ENCODE measurements at regions not wholly inside any gene's neighbourhood (a gene's known extent, or its start where the extent isn't known, plus 50 kb on each side); places are given as distances from the start of the nearest gene placed in this dataset.

DNA sequence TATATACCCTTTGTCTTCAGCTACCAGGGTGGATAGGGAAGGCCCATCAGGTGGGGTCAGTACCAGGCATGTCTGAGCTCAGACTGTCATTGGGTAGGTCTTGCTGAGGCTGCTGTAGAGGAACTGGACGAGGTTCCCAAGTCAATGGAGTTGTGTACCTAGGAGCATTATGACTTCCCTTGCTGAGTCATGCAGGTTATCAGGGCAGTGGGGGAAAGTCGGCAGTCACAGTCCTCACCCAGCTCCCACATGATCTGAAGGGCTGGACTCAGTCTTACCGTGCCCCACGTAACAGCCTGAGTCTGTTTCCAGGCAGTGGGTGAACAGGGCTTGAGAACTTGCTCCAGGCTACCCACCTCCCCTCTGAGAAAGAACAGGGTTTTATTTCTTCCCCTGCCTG is 260.8 kb upstream of the COBL start:
- no peak overlapping the region for H3K27ac ChIP-seq (ENCODE audit: insufficient read depth, low read length)
- H3K18ac ChIP-seq (ENCODE audit: low read depth, low read length) = no peak overlapping the region
- no peak overlapping the region for H3K4me2 ChIP-seq (ENCODE audit: low read depth, low read length)
- in situ Hi-C loops (cut with MboI; ENCODE audit: low sequenced_read_pairs) = no loop called here
- H3K27me3 ChIP-seq (ENCODE audit: control insufficient read depth, insufficient read depth, low read length) = no peaks in the 10 kb centered on the region
- no peak for DNase-seq
- no peak overlapping the region for H3K56ac ChIP-seq (ENCODE audit: extremely low read depth, insufficient read depth, low read length)
- no peak overlapping the region for H3K9ac ChIP-seq (ENCODE audit: low read depth, low read length)
- no TSS peak for BruUV-seq (replicated peaks)
- ATAC-seq (ENCODE audit: low read depth) = no peak
- H3K14ac ChIP-seq (replicated peaks; ENCODE audit: low read depth, low read length) = no peak overlapping the region
- H2BK5ac ChIP-seq (ENCODE audit: low read depth, low read length, poor library complexity, severe bottlenecking) = no peak overlapping the region
- no peak overlapping the region for H2AK9ac ChIP-seq (replicated peaks; ENCODE audit: low read depth, low read length, poor library complexity)
- H4K8ac ChIP-seq (ENCODE audit: low read depth in 2 of 2, low read length in 2 of 2) = no peak overlapping the region
- no peaks in the 10 kb centered on the region for H4K20me1 ChIP-seq (ENCODE audit: insufficient read depth, low read length)
- H3K4ac ChIP-seq (ENCODE audit: low read depth, low read length) = no peak overlapping the region
- no peak overlapping the region for H2BK15ac ChIP-seq (ENCODE audit: low read depth, low read length)
- no peak overlapping the region for H3K4me3 ChIP-seq (ENCODE audit: insufficient read depth, low read depth, low read length)
- TF ChIP-seq MXI1 (IDR thresholded peaks at IDR 0.05; ENCODE audit: borderline replicate concordance, low read depth, low read length) = no peak
- TF ChIP-seq MAZ (IDR thresholded peaks at IDR 0.05; ENCODE audit: borderline replicate concordance, low read depth, low read length) = no peak
- TF ChIP-seq, protein P1, sequence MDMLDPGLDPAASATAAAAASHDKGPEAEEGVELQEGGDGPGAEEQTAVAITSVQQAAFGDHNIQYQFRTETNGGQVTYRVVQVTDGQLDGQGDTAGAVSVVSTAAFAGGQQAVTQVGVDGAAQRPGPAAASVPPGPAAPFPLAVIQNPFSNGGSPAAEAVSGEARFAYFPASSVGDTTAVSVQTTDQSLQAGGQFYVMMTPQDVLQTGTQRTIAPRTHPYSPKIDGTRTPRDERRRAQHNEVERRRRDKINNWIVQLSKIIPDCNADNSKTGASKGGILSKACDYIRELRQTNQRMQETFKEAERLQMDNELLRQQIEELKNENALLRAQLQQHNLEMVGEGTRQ (IDR thresholded peaks at IDR 0.05; ENCODE audit: low read depth, low read length) = no peak
- no peak for TF ChIP-seq CEBPB (IDR thresholded peaks at IDR 0.05; ENCODE audit: low read depth, low read length)
- no peak for TF ChIP-seq RCOR1 (IDR thresholded peaks at IDR 0.05; ENCODE audit: insufficient replicate concordance, low read length)
- no peak for TF ChIP-seq MAFK (IDR thresholded peaks at IDR 0.05; ENCODE audit: low read depth, low read length)
- TF ChIP-seq CHD1 (IDR thresholded peaks at IDR 0.05; ENCODE audit: low read depth, low read length) = no peak
- TF ChIP-seq, protein P2, sequence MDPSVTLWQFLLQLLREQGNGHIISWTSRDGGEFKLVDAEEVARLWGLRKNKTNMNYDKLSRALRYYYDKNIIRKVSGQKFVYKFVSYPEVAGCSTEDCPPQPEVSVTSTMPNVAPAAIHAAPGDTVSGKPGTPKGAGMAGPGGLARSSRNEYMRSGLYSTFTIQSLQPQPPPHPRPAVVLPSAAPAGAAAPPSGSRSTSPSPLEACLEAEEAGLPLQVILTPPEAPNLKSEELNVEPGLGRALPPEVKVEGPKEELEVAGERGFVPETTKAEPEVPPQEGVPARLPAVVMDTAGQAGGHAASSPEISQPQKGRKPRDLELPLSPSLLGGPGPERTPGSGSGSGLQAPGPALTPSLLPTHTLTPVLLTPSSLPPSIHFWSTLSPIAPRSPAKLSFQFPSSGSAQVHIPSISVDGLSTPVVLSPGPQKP (IDR thresholded peaks at IDR 0.05; ENCODE audit: borderline replicate concordance, low read depth, low read length) = no peak
- no peak for TF ChIP-seq POLR2A (IDR thresholded peaks at IDR 0.05; ENCODE audit: low read depth, low read length)
- no peak for TF ChIP-seq FOS (IDR thresholded peaks at IDR 0.05; ENCODE audit: low read depth, low read length)
- TF ChIP-seq NFE2L2 (IDR thresholded peaks at IDR 0.05; ENCODE audit: low read depth, low read length) = no peak
- WGBS, 2 experiments (ENCODE audit: extremely low coverage in 2 of 2, insufficient read length in 1 of 2) = 80% methylated on average over 2 of the region's 4 CpGs; no CpG with 5 or more reads in 1 of the 2 experiments
- H3K23ac ChIP-seq (ENCODE audit: low read depth, low read length) = no peak overlapping the region
- peaks cover 4% of the 10 kb centered on the region; the same call in 1 of the 2 replicates for H3K9me3 ChIP-seq (ENCODE audit: control insufficient read depth, insufficient read depth, low read length)
- H2BK20ac ChIP-seq (ENCODE audit: low read depth, low read length) = no peak overlapping the region
- H4K91ac ChIP-seq (ENCODE audit: insufficient read depth, low read depth, low read length) = no peak overlapping the region
- H2AK5ac ChIP-seq (ENCODE audit: low read depth, low read length) = no peak overlapping the region
- POLR2A ChIA-PET (ENCODE audit: unreplicated experiment) = no interaction called here
- no peaks in the 10 kb centered on the region for H3K4me1 ChIP-seq (ENCODE audit: control insufficient read depth, insufficient read depth, low read length)
- no peak overlapping the region for H2BK120ac ChIP-seq (ENCODE audit: low read depth, low read length)
- dilution Hi-C loops (cut with HindIII; ENCODE audit: low sequenced_read_pairs, unreplicated experiment) = no loop called here
- no peaks in the 10 kb centered on the region for H3K9me1 ChIP-seq (ENCODE audit: insufficient read depth, low read length)
- H4K5ac ChIP-seq (ENCODE audit: low read depth, low read length) = no peak overlapping the region
- no peaks in the 10 kb centered on the region for H3K79me1 ChIP-seq (ENCODE audit: low read depth in 1 of 2, low read length in 2 of 2)
- no peak overlapping the region for H2AFZ ChIP-seq (replicated peaks; ENCODE audit: low read length, poor library complexity)
- no peaks in the 10 kb centered on the region for H3K36me3 ChIP-seq (ENCODE audit: control insufficient read depth, insufficient read depth, low read length)
- CTCF ChIA-PET = interaction anchor here (0.6 kb wide), 1 partner anchor 1289 kb away, joined by 3 read pairs; no protein-coding TSS in a partner anchor
- intact Hi-C loops (cut with micrococcal nuclease) = no loop called here
